ENCODE measurements at regions not wholly inside any gene's neighbourhood (a gene's known extent, or its start where the extent isn't known, plus 50 kb on each side); places are given as distances from the start of the nearest gene placed in this dataset.

DNA sequence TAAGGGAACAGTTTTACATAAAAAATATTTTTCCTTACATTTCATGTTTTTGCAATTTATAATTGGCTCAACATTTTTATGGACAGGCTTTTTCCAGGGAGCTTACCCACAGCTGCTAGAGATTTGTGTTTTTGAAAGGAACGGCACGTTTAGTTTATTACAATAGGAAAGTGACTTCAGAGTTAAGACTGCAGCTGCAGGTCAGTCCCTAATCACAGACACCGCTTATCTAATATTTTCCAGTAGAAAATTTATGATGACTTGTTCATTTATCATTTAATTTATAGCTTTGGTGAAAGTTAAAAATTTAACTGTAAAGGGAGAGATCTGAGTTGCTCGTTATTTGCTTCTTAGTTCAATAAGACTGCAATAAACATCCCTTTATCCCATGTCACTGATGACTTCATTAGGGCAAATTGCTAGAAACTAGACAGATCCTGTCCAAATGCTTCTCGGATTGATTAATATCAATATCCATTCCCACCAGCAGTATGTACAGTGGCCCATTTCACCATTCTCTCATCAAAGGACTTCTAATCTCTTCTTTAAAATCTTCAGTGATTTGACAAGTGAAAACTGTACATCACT is 97.0 kb upstream of the ODAD2 start:
- no peaks in the 10 kb centered on the region for H3K27me3 ChIP-seq (ENCODE audit: control insufficient read depth, low read length)
- H3K4me2 ChIP-seq (ENCODE audit: low read length), result no peak overlapping the region
- H3K4me1 ChIP-seq (ENCODE audit: control insufficient read depth, low read length), result no peaks in the 10 kb centered on the region
- H3K27ac ChIP-seq (ENCODE audit: low read depth, low read length), result no peak overlapping the region
- no peak overlapping the region for H3K4me3 ChIP-seq (ENCODE audit: low read length)
- H4K20me1 ChIP-seq (ENCODE audit: control insufficient read depth, insufficient read depth, low read depth, low read length), result no peaks in the 10 kb centered on the region
- H3K36me3 ChIP-seq (ENCODE audit: control insufficient read depth, low read length), result no peaks in the 10 kb centered on the region
- H3K9me3 ChIP-seq (ENCODE audit: control insufficient read depth, insufficient read depth, low read length), result no peaks in the 10 kb centered on the region
- TF ChIP-seq EZH2phosphoT487 (IDR thresholded peaks at IDR 0.05; ENCODE audit: borderline replicate concordance, low read length), result no peak
- TF ChIP-seq, protein P1, sequence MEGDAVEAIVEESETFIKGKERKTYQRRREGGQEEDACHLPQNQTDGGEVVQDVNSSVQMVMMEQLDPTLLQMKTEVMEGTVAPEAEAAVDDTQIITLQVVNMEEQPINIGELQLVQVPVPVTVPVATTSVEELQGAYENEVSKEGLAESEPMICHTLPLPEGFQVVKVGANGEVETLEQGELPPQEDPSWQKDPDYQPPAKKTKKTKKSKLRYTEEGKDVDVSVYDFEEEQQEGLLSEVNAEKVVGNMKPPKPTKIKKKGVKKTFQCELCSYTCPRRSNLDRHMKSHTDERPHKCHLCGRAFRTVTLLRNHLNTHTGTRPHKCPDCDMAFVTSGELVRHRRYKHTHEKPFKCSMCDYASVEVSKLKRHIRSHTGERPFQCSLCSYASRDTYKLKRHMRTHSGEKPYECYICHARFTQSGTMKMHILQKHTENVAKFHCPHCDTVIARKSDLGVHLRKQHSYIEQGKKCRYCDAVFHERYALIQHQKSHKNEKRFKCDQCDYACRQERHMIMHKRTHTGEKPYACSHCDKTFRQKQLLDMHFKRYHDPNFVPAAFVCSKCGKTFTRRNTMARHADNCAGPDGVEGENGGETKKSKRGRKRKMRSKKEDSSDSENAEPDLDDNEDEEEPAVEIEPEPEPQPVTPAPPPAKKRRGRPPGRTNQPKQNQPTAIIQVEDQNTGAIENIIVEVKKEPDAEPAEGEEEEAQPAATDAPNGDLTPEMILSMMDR (IDR thresholded peaks at IDR 0.05; ENCODE audit: low read depth, low read length, poor library complexity, severe bottlenecking), result no peak
- H3K9me2 ChIP-seq (replicated peaks; ENCODE audit: control insufficient read depth, low read length), result no peaks in the 10 kb centered on the region
- H3F3A ChIP-seq (ENCODE audit: control insufficient read depth, insufficient read depth), result no peaks in the 10 kb centered on the region
- H3K79me2 ChIP-seq (ENCODE audit: control insufficient read depth, low read length), result no peaks in the 10 kb centered on the region

DNA sequence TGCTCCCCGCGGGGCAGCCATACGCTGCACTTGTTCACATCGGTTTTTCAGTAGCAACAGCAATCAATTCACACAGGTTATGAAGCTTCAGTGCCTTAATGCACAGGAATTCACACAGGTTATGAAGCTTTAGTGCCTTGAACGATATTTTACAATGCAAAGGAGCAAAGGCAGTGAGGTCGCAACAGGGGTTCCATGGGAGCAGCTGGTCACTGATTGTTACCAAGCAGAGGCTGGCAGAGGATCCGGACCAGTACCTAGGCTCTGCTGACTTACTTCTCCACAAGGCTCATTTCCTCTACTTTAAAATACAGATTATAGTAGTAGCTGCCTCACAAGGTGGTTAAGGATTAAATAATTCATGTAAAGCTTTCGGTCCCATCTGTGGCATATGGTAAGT is 95.2 kb upstream of the ODAD2 start:
- no peaks in the 10 kb centered on the region for H3K36me3 ChIP-seq (ENCODE audit: control insufficient read depth, low read length)
- H3K4me3 ChIP-seq (ENCODE audit: low read length), result no peak overlapping the region
- no peak for TF ChIP-seq EZH2phosphoT487 (IDR thresholded peaks at IDR 0.05; ENCODE audit: borderline replicate concordance, low read length)
- TF ChIP-seq, protein P1 (IDR thresholded peaks at IDR 0.05; ENCODE audit: low read depth, low read length, poor library complexity, severe bottlenecking), result no peak
- no peaks in the 10 kb centered on the region for H3K9me3 ChIP-seq (ENCODE audit: control insufficient read depth, insufficient read depth, low read length)
- no peak overlapping the region for H3K27ac ChIP-seq (ENCODE audit: low read depth, low read length)
- H3K4me2 ChIP-seq (ENCODE audit: low read length), result no peak overlapping the region
- no peaks in the 10 kb centered on the region for H4K20me1 ChIP-seq (ENCODE audit: control insufficient read depth, insufficient read depth, low read depth, low read length)
- no peaks in the 10 kb centered on the region for H3K4me1 ChIP-seq (ENCODE audit: control insufficient read depth, low read length)
- no peaks in the 10 kb centered on the region for H3F3A ChIP-seq (ENCODE audit: control insufficient read depth, insufficient read depth)
- no peaks in the 10 kb centered on the region for H3K27me3 ChIP-seq (ENCODE audit: control insufficient read depth, low read length)
- no peaks in the 10 kb centered on the region for H3K9me2 ChIP-seq (replicated peaks; ENCODE audit: control insufficient read depth, low read length)
- no peaks in the 10 kb centered on the region for H3K79me2 ChIP-seq (ENCODE audit: control insufficient read depth, low read length)

GRCh38 chr10:28091913-28092312 is 93.0 kb upstream of the ODAD2 start:
- no peaks in the 10 kb centered on the region for H3K27me3 ChIP-seq (ENCODE audit: control insufficient read depth, low read length)
- H3K36me3 ChIP-seq (ENCODE audit: control insufficient read depth, low read length), result no peaks in the 10 kb centered on the region
- H3K27ac ChIP-seq (ENCODE audit: low read depth, low read length), result no peak overlapping the region
- no peaks in the 10 kb centered on the region for H3K9me3 ChIP-seq (ENCODE audit: control insufficient read depth, insufficient read depth, low read length)
- no peaks in the 10 kb centered on the region for H4K20me1 ChIP-seq (ENCODE audit: control insufficient read depth, insufficient read depth, low read depth, low read length)
- H3K9me2 ChIP-seq (replicated peaks; ENCODE audit: control insufficient read depth, low read length), result no peaks in the 10 kb centered on the region
- H3K4me3 ChIP-seq (ENCODE audit: low read length), result no peak overlapping the region
- no peaks in the 10 kb centered on the region for H3K79me2 ChIP-seq (ENCODE audit: control insufficient read depth, low read length)
- H3K4me2 ChIP-seq (ENCODE audit: low read length), result no peak overlapping the region
- H3F3A ChIP-seq (ENCODE audit: control insufficient read depth, insufficient read depth), result no peaks in the 10 kb centered on the region
- no peaks in the 10 kb centered on the region for H3K4me1 ChIP-seq (ENCODE audit: control insufficient read depth, low read length)
- TF ChIP-seq EZH2phosphoT487 (IDR thresholded peaks at IDR 0.05; ENCODE audit: borderline replicate concordance, low read length), result no peak
- TF ChIP-seq, protein P1 (IDR thresholded peaks at IDR 0.05; ENCODE audit: low read depth, low read length, poor library complexity, severe bottlenecking), result no peak
